ENCODE measurements at regions not wholly inside any gene's neighbourhood (a gene's known extent, or its start where the extent isn't known, plus 50 kb on each side); places are given as distances from the start of the nearest gene placed in this dataset.

- no peak for DNase-seq
These were observed 111.6 kb downstream of the SNX5 start for GRCh38 chr20:17856837-17857605.

GRCh38 chr20:17856024-17856564, 112.5 kb downstream of the SNX5 start:
- no peak for DNase-seq

GRCh38 chr20:17854307-17854903, 114.2 kb downstream of the SNX5 start:
- DNase-seq, result no peak

- no peak for DNase-seq
These were observed 116.3 kb downstream of the SNX5 start for GRCh38 chr20:17852323-17852722.

GRCh38 chr20:17850684-17851026, 117.9 kb downstream of the SNX5 start:
- DNase-seq, result no peak

- no peak for DNase-seq
These were observed 118.5 kb downstream of the SNX5 start for GRCh38 chr20:17849901-17850683.

GRCh38 chr20:17849138-17849900, 119.3 kb downstream of the SNX5 start:
- DNase-seq, result no peak

GRCh38 chr20:17848249-17849048, 120.1 kb downstream of the SNX5 start:
- no peak for DNase-seq

GRCh38 chr20:17845701-17846475, 122.7 kb downstream of the SNX5 start:
- no peak for DNase-seq

GRCh38 chr20:17844549-17845298, 123.9 kb downstream of the SNX5 start:
- no peak for DNase-seq

- no peak for DNase-seq
These were observed 124.5 kb downstream of the SNX5 start for GRCh38 chr20:17844133-17844429.

- DNase-seq, result peak in 1 of 5 donors; percentile 35
These were observed 125.1 kb downstream of the SNX5 start for GRCh38 chr20:17843246-17844132.

GRCh38 chr20:17841751-17842215, 126.8 kb downstream of the SNX5 start:
- DNase-seq, result no peak

GRCh38 chr20:17840423-17840822, 128.2 kb downstream of the SNX5 start:
- no peak for DNase-seq

- no peak for DNase-seq
These were observed 129.7 kb downstream of the SNX5 start for GRCh38 chr20:17838921-17839320.

- DNase-seq, result no peak
These were observed 131.4 kb downstream of the SNX5 start for GRCh38 chr20:17837179-17837578.

GRCh38 chr20:17836303-17836861, 132.2 kb downstream of the SNX5 start:
- no peak for DNase-seq

- no peak for DNase-seq
These were observed 132.7 kb downstream of the SNX5 start for GRCh38 chr20:17835934-17836300.

Measured in T-helper 1 cell (primary cell).